Body of pancreas (tissue), 4 donors: ENCODE measurements at regions not wholly inside any gene's neighbourhood (a gene's known extent, or its start where the extent isn't known, plus 50 kb on each side); places are given as distances from the start of the nearest gene placed in this dataset.

Experiments used
- POLR2A ChIP-seq, 3 donors: fragments of 450-650 bp; IDR thresholded peaks; one replicate each; pipeline ENCODE4 v1.6.1; 2016; ENCODE audit warnings: antibody characterized with exemption in 3 of 3, mild to moderate bottlenecking in 2 of 3
- TF ChIP-seq, protein P1 (sequence below), 7 experiments: fragments of 450-650 bp in 4 of 7; fragments of 200-600 bp in 3 of 7; sonication (generic) in 3 of 7; IDR thresholded peaks; one replicate each; pipeline ENCODE4 v1.5.1; 2016 to 2019; ENCODE audit warnings: antibody characterized with exemption in 7 of 7

GRCh38 chr17:70320673-70321345 lies 151.5 kb downstream of the KCNJ2 start:
- TF ChIP-seq POLR2A (IDR thresholded peaks at IDR 0.05): no peak
- TF ChIP-seq, protein P1, sequence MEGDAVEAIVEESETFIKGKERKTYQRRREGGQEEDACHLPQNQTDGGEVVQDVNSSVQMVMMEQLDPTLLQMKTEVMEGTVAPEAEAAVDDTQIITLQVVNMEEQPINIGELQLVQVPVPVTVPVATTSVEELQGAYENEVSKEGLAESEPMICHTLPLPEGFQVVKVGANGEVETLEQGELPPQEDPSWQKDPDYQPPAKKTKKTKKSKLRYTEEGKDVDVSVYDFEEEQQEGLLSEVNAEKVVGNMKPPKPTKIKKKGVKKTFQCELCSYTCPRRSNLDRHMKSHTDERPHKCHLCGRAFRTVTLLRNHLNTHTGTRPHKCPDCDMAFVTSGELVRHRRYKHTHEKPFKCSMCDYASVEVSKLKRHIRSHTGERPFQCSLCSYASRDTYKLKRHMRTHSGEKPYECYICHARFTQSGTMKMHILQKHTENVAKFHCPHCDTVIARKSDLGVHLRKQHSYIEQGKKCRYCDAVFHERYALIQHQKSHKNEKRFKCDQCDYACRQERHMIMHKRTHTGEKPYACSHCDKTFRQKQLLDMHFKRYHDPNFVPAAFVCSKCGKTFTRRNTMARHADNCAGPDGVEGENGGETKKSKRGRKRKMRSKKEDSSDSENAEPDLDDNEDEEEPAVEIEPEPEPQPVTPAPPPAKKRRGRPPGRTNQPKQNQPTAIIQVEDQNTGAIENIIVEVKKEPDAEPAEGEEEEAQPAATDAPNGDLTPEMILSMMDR (IDR thresholded peaks at IDR 0.05): no peak
